ENCODE measurements at regions not wholly inside any gene's neighbourhood (a gene's known extent, or its start where the extent isn't known, plus 50 kb on each side); places are given as distances from the start of the nearest gene placed in this dataset.
"Not testable (repeated sequence)": the region's sequence is repeated elsewhere in the genome, so short reads cannot be mapped to it uniquely, and the experiment has no call there.

GRCh38 chr4:106529348-106530023, 160.9 kb upstream of the GIMD1 start:
- Histone ChIP-seq H3K4me1 (ENCODE audit: control insufficient read depth, insufficient read depth, low read length) (no peaks in the 10 kb centered on the region), H3K4me3 (ENCODE audit: low read depth in 2 of 2, low read length in 2 of 2) (no peak overlapping the region), H3K36me3 (ENCODE audit: control insufficient read depth, insufficient read depth, low read length) (no peaks in the 10 kb centered on the region), H3K27me3 (ENCODE audit: control insufficient read depth, insufficient read depth, low read length) (no peaks in the 10 kb centered on the region), H3K27ac (ENCODE audit: low read length) (no peak overlapping the region), H3K9me3 (ENCODE audit: control insufficient read depth, insufficient read depth, low read depth, low read length) (no peaks in the 10 kb centered on the region)
- CTCF ChIA-PET: no interaction called here
- POLR2A ChIA-PET: interaction anchor here (0.7 kb wide), 1 partner anchor 892 kb away, joined by 3 read pairs; no protein-coding TSS in a partner anchor
- in situ Hi-C loops (cut with HindIII; ENCODE audit: low pct_unique_long_range_greater_than_20kb, low sequenced_read_pairs): no loop called here
- intact Hi-C loops (cut with micrococcal nuclease; ENCODE audit: unreplicated experiment): no loop called here
- no TSS peak for BruUV-seq (replicated peaks)
- DNase-seq (ENCODE audit: low read depth, low spot score) (no peak), ATAC-seq (no peak)
- TF ChIP-seq TCF7L2 (IDR thresholded peaks at IDR 0.05; ENCODE audit: low read depth, low read length): no peak
- TF ChIP-seq CTCF (IDR thresholded peaks at IDR 0.05): no peak

DNA sequence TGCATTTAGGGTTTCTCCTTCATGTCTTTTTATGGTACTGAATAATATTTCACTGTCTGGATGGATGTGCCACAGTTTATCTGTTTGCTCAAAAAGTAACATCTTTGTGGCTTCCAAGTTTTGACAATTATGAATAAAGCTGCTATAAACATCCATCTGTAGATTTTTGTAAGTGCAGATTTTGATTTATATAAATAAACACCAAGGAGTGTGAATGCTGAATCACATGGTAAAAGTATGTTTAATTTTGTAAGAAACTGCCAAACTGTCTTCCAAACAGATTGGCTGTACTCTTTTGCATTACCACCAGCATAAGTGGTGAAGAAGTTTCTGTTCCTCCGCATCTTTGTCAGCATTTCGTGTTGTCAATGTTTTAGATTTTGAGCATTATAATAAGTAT, 158.7 kb upstream of the GIMD1 start:
- intact Hi-C loops (cut with micrococcal nuclease; ENCODE audit: unreplicated experiment) (no loop called here), in situ Hi-C loops (cut with HindIII; ENCODE audit: low pct_unique_long_range_greater_than_20kb, low sequenced_read_pairs) (no loop called here)
- Histone ChIP-seq H3K9me3 (ENCODE audit: control insufficient read depth, insufficient read depth, low read depth, low read length) (no peaks in the 10 kb centered on the region), H3K27ac (ENCODE audit: low read length) (no peak overlapping the region), H3K27me3 (ENCODE audit: control insufficient read depth, insufficient read depth, low read length) (no peaks in the 10 kb centered on the region), H3K4me1 (ENCODE audit: control insufficient read depth, insufficient read depth, low read length) (no peaks in the 10 kb centered on the region), H3K36me3 (ENCODE audit: control insufficient read depth, insufficient read depth, low read length) (no peaks in the 10 kb centered on the region), H3K4me3 (ENCODE audit: low read depth in 2 of 2, low read length in 2 of 2) (no peak overlapping the region)
- no peak for ATAC-seq
- POLR2A ChIA-PET: no interaction called here
- no peak for DNase-seq (ENCODE audit: low read depth, low spot score)
- BruUV-seq (replicated peaks): no TSS peak
- TF ChIP-seq TCF7L2 (IDR thresholded peaks at IDR 0.05; ENCODE audit: low read depth, low read length) (no peak), POLR2AphosphoS5 (IDR thresholded peaks at IDR 0.05; ENCODE audit: low read depth, low read length) (no peak), REST (IDR thresholded peaks at IDR 0.05; ENCODE audit: insufficient read depth in 1 of 2, low read depth in 2 of 2, low read length in 1 of 2) (no peak), SIN3A (IDR thresholded peaks at IDR 0.05; ENCODE audit: borderline replicate concordance, insufficient read depth, low read depth, low read length) (no peak), CTCF (IDR thresholded peaks at IDR 0.05) (no peak)
- CTCF ChIA-PET: no interaction called here

DNA sequence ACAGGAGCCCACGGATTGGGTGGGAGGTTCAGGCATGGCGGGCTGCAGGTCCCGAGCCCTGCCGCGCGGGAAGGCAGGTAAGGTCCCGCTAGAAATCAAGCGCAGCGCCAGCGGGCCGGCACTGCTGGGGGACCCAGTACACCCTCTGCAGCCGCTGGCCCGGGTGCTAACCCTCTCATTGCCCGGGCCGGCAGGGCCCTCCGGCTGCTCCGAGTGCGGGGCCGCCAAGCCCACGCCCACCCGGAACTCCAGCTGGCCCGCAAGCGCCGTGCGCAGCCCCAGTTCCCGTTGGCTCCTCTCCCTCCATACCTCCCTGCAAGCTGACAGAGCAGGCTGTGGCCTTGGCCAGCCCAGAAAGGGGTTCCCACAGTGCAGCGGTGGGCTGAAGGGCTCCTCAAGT, 156.8 kb upstream of the GIMD1 start:
- intact Hi-C loops (cut with micrococcal nuclease; ENCODE audit: unreplicated experiment); H3K36me3 ChIP-seq (ENCODE audit: control insufficient read depth, insufficient read depth, low read length); H3K9me3 ChIP-seq (ENCODE audit: control insufficient read depth, insufficient read depth, low read depth, low read length); H3K4me1 ChIP-seq (ENCODE audit: control insufficient read depth, insufficient read depth, low read length); DNase-seq (ENCODE audit: low read depth, low spot score); H3K27me3 ChIP-seq (ENCODE audit: control insufficient read depth, insufficient read depth, low read length); CTCF ChIA-PET; POLR2A ChIA-PET; ATAC-seq; H3K27ac ChIP-seq (ENCODE audit: low read length); in situ Hi-C loops (cut with HindIII; ENCODE audit: low pct_unique_long_range_greater_than_20kb, low sequenced_read_pairs); BruUV-seq (replicated peaks): not testable (repeated sequence)
- H3K4me3 ChIP-seq (ENCODE audit: low read depth in 2 of 2, low read length in 2 of 2): peak overlapping the region in 1 of 2 experiments; percentile 22; a peak in 1 of 4 replicates

GRCh38 chr4:106524772-106525171, 156.2 kb upstream of the GIMD1 start:
- H3K9me3 ChIP-seq (ENCODE audit: control insufficient read depth, insufficient read depth, low read depth, low read length); H3K36me3 ChIP-seq (ENCODE audit: control insufficient read depth, insufficient read depth, low read length); intact Hi-C loops (cut with micrococcal nuclease; ENCODE audit: unreplicated experiment); POLR2A ChIA-PET; H3K27ac ChIP-seq (ENCODE audit: low read length); DNase-seq (ENCODE audit: low read depth, low spot score); ATAC-seq; BruUV-seq (replicated peaks); in situ Hi-C loops (cut with HindIII; ENCODE audit: low pct_unique_long_range_greater_than_20kb, low sequenced_read_pairs); H3K4me1 ChIP-seq (ENCODE audit: control insufficient read depth, insufficient read depth, low read length); H3K4me3 ChIP-seq (ENCODE audit: low read depth in 2 of 2, low read length in 2 of 2); H3K27me3 ChIP-seq (ENCODE audit: control insufficient read depth, insufficient read depth, low read length); CTCF ChIA-PET: not testable (repeated sequence)

Data from Panc1 (cell line).